Naive B cell (primary cell): ENCODE measurements at regions not wholly inside any gene's neighbourhood (a gene's known extent, or its start where the extent isn't known, plus 50 kb on each side); places are given as distances from the start of the nearest gene placed in this dataset.

ENCODE experiments used
- ATAC-seq, 2 donors: fragments of 150-1000 bp; cut with Tn5 transposase; 2 replicates each; pipeline ENCODE4 v1.10.0; 2021; ENCODE audit warnings: low read depth in 2 of 2, mild to moderate bottlenecking in 2 of 2, moderate library complexity in 2 of 2
- DNase-seq: peaks from one replicate; pipeline ENCODE4 v3.0.0; 2022
- H3K27ac Mint-ChIP-seq, 6 donors: one replicate each; pipeline ENCODE4 v1.8.0; 2020 to 2022; ENCODE audit warnings: mild to moderate bottlenecking in 6 of 6, mixed read lengths in 6 of 6, moderate library complexity in 5 of 6, inconsistent platforms in 2 of 6
- H3K27me3 Mint-ChIP-seq, 3 donors: one replicate each; pipeline ENCODE4 v1.8.0; 2021 to 2022; ENCODE audit warnings: mixed read lengths in 3 of 3, mild to moderate bottlenecking in 1 of 3
- H3K36me3 Mint-ChIP-seq, 2 donors: one replicate each; pipeline ENCODE4 v1.8.0; 2020 to 2022; ENCODE audit warnings: mixed read lengths in 2 of 2, inconsistent platforms in 1 of 2, mild to moderate bottlenecking in 1 of 2
- H3K4me1 Mint-ChIP-seq, 3 donors: one replicate each; pipeline ENCODE4 v1.8.0; 2020 to 2022; ENCODE audit warnings: mixed read lengths in 3 of 3, inconsistent platforms in 1 of 3, mild to moderate bottlenecking in 1 of 3, moderate library complexity in 1 of 3
- H3K4me3 Mint-ChIP-seq, 8 donors: one replicate each; pipeline ENCODE4 v1.8.0; 2020 to 2022; ENCODE audit warnings: mild to moderate bottlenecking in 8 of 8, mixed read lengths in 8 of 8, moderate library complexity in 8 of 8, inconsistent platforms in 2 of 8
- H3K9me3 Mint-ChIP-seq, 7 donors: one replicate each; pipeline ENCODE4 v1.8.0; 2020 to 2022; ENCODE audit warnings: mixed read lengths in 7 of 7, mild to moderate bottlenecking in 5 of 7, inconsistent platforms in 2 of 7, moderate library complexity in 1 of 7

DNA sequence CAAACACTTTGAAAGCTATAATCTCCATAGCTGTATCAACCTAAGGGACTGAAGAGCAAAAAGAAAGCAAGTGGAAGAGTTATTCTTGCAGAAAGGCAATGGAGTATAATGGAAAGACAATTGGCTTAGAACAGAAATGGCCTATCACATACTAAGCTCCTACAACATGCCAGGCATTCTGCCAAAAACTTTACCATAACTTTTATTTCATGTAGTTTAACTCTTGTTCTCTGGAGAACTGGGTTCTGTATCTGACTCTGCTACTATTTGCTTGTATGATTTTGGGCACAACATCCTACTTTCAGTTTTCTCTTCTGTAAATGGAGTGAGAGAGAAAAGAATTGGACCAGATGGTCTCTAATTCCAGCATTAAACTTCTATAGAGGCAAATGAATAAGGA is 449.1 kb downstream of the GPATCH2 start:
- H3K4me3 Mint-ChIP-seq: no peak overlapping the region
- H3K27me3 Mint-ChIP-seq: peaks cover 0 to 5% (median 0%) of the 10 kb centered on the region in 3 donors
- H3K4me1 Mint-ChIP-seq: no peaks in the 10 kb centered on the region
- DNase-seq (no peak), ATAC-seq (no peak)
- no peaks in the 10 kb centered on the region for H3K36me3 Mint-ChIP-seq
- H3K9me3 Mint-ChIP-seq: peaks cover 0 to 8% (median 5%) of the 10 kb centered on the region in 7 donors
- no peak overlapping the region for H3K27ac Mint-ChIP-seq

DNA sequence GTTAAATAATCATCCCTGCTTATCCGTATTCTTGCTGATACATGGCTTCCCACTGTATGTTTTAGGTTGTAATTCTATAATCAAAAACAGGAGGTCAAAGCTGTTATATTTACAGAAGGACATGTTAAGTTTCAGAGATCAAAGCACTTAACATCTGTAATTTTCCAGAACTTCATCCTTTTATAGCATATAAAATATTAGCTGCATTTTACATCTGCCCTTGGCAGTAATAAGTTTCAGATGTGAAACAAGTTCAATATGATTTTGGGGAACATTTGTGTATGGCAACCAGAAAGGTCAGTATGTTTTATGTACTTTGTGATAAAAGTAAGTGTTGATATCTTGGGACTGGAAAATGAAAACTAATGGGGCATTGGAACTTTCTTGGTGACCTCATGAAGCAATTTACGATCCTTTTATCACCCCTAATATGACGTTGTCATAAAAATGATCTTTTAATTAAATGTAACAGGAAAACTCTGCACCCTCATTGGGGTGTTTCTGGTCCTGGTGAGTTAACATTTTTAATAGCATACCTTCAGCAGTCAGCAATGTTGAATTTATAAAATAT is 449.6 kb downstream of the GPATCH2 start:
- H3K4me3 Mint-ChIP-seq: no peak overlapping the region
- H3K9me3 Mint-ChIP-seq: peaks cover 0 to 8% (median 5%) of the 10 kb centered on the region in 7 donors
- H3K27me3 Mint-ChIP-seq: peaks cover 0 to 5% (median 0%) of the 10 kb centered on the region in 3 donors
- no peak overlapping the region for H3K27ac Mint-ChIP-seq
- no peaks in the 10 kb centered on the region for H3K4me1 Mint-ChIP-seq
- H3K36me3 Mint-ChIP-seq: no peaks in the 10 kb centered on the region
- ATAC-seq: no peak
- no peak for DNase-seq

DNA sequence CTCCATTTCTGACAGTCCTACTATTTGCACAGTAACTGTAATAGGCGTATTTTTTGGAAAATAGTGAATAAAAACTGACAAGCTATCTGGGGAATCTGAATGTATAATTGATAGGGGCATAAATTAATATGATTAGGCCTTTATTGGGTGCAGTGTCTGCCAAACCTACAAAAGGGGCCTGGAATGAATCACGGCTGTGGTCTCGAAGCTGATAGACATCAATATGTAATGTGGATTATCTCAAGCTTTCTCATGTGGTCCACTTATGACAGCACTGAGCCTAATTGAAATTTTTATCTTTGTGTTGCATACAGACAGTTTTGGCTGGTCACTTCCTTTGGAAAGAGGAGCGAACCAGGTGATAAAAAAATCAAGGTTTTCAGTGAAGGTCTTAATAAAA is 450.4 kb downstream of the GPATCH2 start:
- Mint-ChIP-seq H3K36me3 (no peaks in the 10 kb centered on the region), H3K4me1 (no peaks in the 10 kb centered on the region), H3K27me3 (peaks cover 0 to 5% (median 0%) of the 10 kb centered on the region in 3 donors), H3K4me3 (no peak overlapping the region), H3K27ac (no peak overlapping the region), H3K9me3 (peaks cover 0 to 8% (median 5%) of the 10 kb centered on the region in 7 donors)
- ATAC-seq (no peak), DNase-seq (no peak)

DNA sequence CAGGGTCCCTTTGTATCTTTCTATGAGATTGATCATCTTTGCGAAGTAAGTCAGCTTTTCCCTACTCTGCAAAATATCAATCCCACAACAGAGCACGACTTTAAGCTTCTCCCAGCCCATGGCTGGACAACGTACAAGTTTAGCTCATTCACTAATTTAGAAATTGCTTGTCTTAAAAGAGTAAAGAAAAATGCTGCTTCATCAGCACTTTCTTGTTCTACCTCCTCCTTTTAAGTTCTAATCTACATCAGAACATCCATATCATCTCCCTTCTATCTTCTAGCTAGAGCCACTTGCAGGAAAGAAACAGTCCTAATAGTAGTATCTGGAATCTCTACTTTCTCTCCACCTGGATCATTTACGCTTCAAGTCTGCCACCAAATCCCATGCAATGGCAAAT is 441.2 kb upstream of the ESRRG start:
- Mint-ChIP-seq H3K27me3 (no peaks in the 10 kb centered on the region), H3K36me3 (no peaks in the 10 kb centered on the region), H3K4me3 (no peak overlapping the region), H3K9me3 (peaks cover 0 to 2% (median 0%) of the 10 kb centered on the region in 7 donors), H3K4me1 (no peaks in the 10 kb centered on the region), H3K27ac (no peak overlapping the region)
- DNase-seq: no peak
- no peak for ATAC-seq

DNA sequence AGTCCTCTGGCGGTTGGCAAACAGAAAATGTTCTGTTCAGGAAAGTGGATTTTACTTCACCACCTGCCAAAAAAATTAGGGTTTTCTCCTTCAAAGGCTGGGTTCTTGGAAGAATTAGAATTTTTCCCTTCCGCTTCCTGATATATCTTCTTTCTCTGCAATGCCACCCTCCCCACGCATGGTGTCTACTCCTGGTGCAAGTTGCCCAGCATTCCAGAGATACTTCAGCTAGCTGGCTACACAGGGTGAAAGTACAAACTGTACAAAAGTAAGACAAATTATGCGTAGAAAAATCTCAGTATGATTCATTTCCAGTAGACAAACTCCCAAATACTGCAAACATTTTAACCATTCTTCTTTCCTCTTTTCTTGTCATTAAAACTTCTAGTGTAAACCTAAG is 430.1 kb upstream of the ESRRG start:
- ATAC-seq: no peak
- Mint-ChIP-seq H3K27me3 (no peaks in the 10 kb centered on the region), H3K36me3 (no peaks in the 10 kb centered on the region), H3K27ac (no peak overlapping the region), H3K9me3 (peaks cover 0 to 7% (median 2%) of the 10 kb centered on the region in 7 donors), H3K4me3 (no peak overlapping the region), H3K4me1 (no peaks in the 10 kb centered on the region)
- no peak for DNase-seq

- Mint-ChIP-seq H3K27ac (no peak overlapping the region), H3K27me3 (peaks cover 0 to 2% (median 0%) of the 10 kb centered on the region in 3 donors), H3K9me3 (peaks cover 0 to 11% (median 5%) of the 10 kb centered on the region in 7 donors)
Observed at GRCh38 chr1:217150366-217150765, 427.1 kb upstream of the ESRRG start.

GRCh38 chr1:217149791-217150190 is 426.6 kb upstream of the ESRRG start:
- H3K4me3 Mint-ChIP-seq: no peak overlapping the region
- no peaks in the 10 kb centered on the region for H3K4me1 Mint-ChIP-seq
- ATAC-seq: no peak
- no peak overlapping the region for H3K27ac Mint-ChIP-seq
- H3K36me3 Mint-ChIP-seq: no peaks in the 10 kb centered on the region
- H3K9me3 Mint-ChIP-seq: peaks cover 0 to 16% (median 6%) of the 10 kb centered on the region in 7 donors
- H3K27me3 Mint-ChIP-seq: peaks cover 0 to 8% (median 0%) of the 10 kb centered on the region in 3 donors
- DNase-seq: no peak

More at GRCh38 chr1:217150366-217150765, 427.1 kb upstream of the ESRRG start:
- DNase-seq: no peak
- no peaks in the 10 kb centered on the region for H3K4me1 Mint-ChIP-seq
- ATAC-seq: no peak
- no peaks in the 10 kb centered on the region for H3K36me3 Mint-ChIP-seq
- H3K4me3 Mint-ChIP-seq: no peak overlapping the region

DNA sequence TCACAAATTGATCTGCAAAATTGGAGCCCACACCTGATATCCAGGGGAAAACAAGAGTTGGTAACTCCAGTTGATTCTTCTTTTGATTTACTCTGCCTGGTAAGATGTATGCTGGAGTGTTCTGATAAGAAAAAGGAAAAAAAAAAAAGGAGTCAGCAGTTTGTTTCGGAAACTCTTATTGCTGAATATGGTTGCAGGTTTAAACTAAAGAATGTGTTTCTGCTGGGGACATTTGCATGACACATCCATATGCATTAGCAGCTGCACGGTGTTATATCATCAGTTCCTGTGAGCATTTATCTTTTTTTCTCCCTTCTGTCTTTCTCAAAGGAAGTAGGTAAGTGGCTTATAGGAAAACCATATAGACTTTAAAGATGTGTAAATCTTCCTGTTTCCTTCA is 418.5 kb upstream of the ESRRG start:
- no peak overlapping the region for H3K27ac Mint-ChIP-seq
- H3K36me3 Mint-ChIP-seq: no peaks in the 10 kb centered on the region
- ATAC-seq (no peak), DNase-seq (no peak)
- H3K4me3 Mint-ChIP-seq: no peak overlapping the region
- H3K9me3 Mint-ChIP-seq: peaks cover 0 to 29% (median 8%) of the 10 kb centered on the region in 7 donors
- H3K4me1 Mint-ChIP-seq: peaks cover 0 to 7% (median 6%) of the 10 kb centered on the region in 3 donors
- H3K27me3 Mint-ChIP-seq: peaks cover 35 to 52% (median 43%) of the 10 kb centered on the region in 3 donors

GRCh38 chr1:217140041-217140901 is 417.0 kb upstream of the ESRRG start:
- Mint-ChIP-seq H3K4me1 (peaks cover 2 to 18% (median 15%) of the 10 kb centered on the region in 3 donors), H3K9me3 (peaks cover 0 to 34% (median 9%) of the 10 kb centered on the region in 7 donors), H3K4me3 (no peak overlapping the region), H3K27ac (no peak overlapping the region), H3K27me3 (peaks cover 39 to 63% (median 57%) of the 10 kb centered on the region in 3 donors), H3K36me3 (peaks cover 0 to 10% of the 10 kb centered on the region in 2 donors)
- ATAC-seq (no peak), DNase-seq (no peak)

DNA sequence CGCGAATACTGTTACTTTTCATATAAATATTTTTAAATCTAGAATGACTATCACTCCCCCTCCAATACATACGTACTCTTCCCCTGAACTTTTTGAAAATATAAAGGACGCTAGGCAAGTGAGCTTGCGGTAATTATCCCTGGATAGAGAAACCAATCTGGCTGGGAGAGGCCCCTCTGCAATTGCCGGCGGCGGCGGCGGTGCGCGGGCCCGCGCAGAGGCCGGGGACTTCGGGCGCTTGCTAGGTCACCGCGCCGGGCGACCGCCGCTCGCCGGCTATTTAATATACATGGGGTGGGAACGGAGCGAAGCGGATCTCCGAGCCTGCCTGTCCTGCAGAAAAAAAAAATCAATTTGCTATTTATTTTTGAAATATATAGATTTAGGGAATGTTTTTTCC is 416.3 kb upstream of the ESRRG start:
- ATAC-seq: no peak
- H3K36me3 Mint-ChIP-seq: peaks cover 0 to 14% of the 10 kb centered on the region in 2 donors
- H3K27me3 Mint-ChIP-seq: peaks cover 39 to 65% (median 65%) of the 10 kb centered on the region in 3 donors

DNA sequence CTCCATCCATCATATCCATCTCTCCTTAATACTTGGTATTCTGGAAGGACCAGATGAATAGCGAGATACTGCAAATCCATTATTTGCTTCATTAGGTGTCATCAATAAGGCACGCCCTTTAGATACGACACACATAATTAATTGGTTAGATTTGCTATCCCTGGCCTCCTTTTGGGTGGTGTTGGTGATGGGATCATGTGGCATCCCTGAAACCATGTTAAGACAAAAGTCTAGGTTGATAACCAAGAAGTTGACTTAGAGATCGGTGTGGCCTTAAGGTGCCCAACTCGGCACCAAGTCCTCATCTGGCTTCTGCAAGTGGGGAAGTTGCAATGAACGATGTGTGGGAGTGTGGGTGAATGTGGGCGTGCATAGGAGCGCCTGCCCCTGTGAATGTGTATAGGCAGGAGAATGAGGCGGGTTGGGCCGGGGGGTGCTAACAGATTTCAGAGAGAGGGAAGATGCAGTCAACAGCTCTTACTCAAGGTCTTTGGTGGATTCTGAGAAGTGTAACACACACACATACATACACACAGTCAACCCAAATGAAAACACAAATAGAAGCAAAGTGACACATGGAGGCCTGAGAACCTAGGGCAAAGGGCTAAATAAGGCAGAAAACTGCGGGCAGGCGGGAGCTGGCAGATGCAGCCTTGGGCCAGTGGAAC is 415.7 kb upstream of the ESRRG start:
- H3K4me1 Mint-ChIP-seq: peaks cover 5 to 23% (median 18%) of the 10 kb centered on the region in 3 donors
- H3K9me3 Mint-ChIP-seq: peaks cover 0 to 22% (median 6%) of the 10 kb centered on the region in 7 donors
- peaks cover 0 to 14% of the 10 kb centered on the region in 2 donors for H3K36me3 Mint-ChIP-seq
- DNase-seq (no peak), ATAC-seq (no peak)
- H3K27ac Mint-ChIP-seq: no peak overlapping the region
- peaks cover 44 to 71% (median 70%) of the 10 kb centered on the region in 3 donors for H3K27me3 Mint-ChIP-seq
- peak overlapping the region in 1 of 8 donors; percentile 25 for H3K4me3 Mint-ChIP-seq

More for the DNA sequence above, 416.3 kb upstream of the ESRRG start:
- Mint-ChIP-seq H3K27ac (no peak overlapping the region), H3K9me3 (peaks cover 0 to 27% (median 6%) of the 10 kb centered on the region in 7 donors), H3K4me1 (peaks cover 5 to 23% (median 18%) of the 10 kb centered on the region in 3 donors), H3K4me3 (no peak overlapping the region)
- no peak for DNase-seq

DNA sequence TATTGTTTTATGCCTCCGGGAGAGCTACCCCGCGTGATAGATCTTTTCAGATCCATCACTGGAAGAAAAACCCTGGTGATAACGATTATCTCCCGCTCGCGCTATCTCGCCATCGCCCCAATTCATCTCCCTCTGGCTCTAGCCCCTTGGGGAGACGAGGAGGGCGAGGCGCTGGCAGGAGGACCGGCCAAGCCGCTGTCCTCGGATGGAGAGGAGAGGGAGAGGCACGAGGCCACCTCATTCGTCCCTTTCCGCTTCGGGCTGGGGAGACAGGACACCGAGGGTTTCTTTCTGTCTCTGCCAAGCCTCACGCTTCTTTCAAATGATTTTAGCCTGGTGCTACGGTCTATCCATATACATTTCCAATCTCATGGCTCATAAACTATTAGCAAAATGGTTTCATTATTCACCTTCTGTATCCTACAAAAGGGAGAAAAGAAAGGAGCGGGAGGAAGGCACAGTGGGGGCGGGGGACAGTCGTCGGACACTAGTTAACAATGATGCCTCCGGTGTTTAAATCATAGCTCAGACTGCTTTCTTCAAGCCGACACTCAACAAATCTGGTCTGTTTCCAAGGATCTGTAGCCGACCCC is 415.0 kb upstream of the ESRRG start:
- Mint-ChIP-seq H3K4me3 (no peak overlapping the region), H3K36me3 (peaks cover 0 to 14% of the 10 kb centered on the region in 2 donors), H3K27me3 (peaks cover 50 to 78% (median 77%) of the 10 kb centered on the region in 3 donors), H3K9me3 (peaks cover 0 to 20% (median 6%) of the 10 kb centered on the region in 7 donors), H3K27ac (no peak overlapping the region), H3K4me1 (peaks cover 5 to 23% (median 18%) of the 10 kb centered on the region in 3 donors)
- ATAC-seq: no peak
- DNase-seq: no peak
